Epithelial cell of proximal tubule (primary cell): ENCODE measurements at regions not wholly inside any gene's neighbourhood (a gene's known extent, or its start where the extent isn't known, plus 50 kb on each side); places are given as distances from the start of the nearest gene placed in this dataset.

Experiments
- DNase-seq: peaks from one replicate; pipeline ENCODE4 v3.0.0-alpha.2; 2011; ENCODE audit warnings: low read depth
- H3K4me3 ChIP-seq: 2 replicates; pipeline ENCODE4 v1.5.1; 2011; ENCODE audit warnings: low read depth, mild to moderate bottlenecking, low read length
- TF ChIP-seq, protein P1 (sequence below): conservative IDR thresholded peaks from 2 replicates; pipeline ENCODE4 v1.5.1; 2012; ENCODE audit warnings: low read depth, mild to moderate bottlenecking, low read length

DNA sequence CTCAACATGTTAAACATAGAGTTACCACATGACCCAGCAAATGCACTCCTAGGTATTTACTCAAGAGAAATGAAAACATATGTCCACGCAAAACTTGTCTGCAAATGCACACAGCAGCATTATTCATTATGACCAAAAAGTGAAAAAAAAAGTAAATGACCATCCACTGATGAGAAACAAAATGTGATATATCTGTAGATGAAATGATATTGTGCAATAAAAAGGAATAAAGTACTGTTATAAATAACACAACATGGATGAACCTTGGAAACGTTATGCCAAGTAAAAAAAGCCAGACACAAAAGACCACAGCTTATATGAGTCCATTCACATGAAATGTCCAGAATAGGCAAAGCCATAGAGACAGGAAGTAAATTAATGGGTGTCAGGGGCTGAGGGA, 61.4 kb upstream of the SKAP2 start:
- DNase-seq = no peak
- TF ChIP-seq, protein P1, sequence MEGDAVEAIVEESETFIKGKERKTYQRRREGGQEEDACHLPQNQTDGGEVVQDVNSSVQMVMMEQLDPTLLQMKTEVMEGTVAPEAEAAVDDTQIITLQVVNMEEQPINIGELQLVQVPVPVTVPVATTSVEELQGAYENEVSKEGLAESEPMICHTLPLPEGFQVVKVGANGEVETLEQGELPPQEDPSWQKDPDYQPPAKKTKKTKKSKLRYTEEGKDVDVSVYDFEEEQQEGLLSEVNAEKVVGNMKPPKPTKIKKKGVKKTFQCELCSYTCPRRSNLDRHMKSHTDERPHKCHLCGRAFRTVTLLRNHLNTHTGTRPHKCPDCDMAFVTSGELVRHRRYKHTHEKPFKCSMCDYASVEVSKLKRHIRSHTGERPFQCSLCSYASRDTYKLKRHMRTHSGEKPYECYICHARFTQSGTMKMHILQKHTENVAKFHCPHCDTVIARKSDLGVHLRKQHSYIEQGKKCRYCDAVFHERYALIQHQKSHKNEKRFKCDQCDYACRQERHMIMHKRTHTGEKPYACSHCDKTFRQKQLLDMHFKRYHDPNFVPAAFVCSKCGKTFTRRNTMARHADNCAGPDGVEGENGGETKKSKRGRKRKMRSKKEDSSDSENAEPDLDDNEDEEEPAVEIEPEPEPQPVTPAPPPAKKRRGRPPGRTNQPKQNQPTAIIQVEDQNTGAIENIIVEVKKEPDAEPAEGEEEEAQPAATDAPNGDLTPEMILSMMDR = no peak
- H3K4me3 ChIP-seq = no peak overlapping the region

DNA sequence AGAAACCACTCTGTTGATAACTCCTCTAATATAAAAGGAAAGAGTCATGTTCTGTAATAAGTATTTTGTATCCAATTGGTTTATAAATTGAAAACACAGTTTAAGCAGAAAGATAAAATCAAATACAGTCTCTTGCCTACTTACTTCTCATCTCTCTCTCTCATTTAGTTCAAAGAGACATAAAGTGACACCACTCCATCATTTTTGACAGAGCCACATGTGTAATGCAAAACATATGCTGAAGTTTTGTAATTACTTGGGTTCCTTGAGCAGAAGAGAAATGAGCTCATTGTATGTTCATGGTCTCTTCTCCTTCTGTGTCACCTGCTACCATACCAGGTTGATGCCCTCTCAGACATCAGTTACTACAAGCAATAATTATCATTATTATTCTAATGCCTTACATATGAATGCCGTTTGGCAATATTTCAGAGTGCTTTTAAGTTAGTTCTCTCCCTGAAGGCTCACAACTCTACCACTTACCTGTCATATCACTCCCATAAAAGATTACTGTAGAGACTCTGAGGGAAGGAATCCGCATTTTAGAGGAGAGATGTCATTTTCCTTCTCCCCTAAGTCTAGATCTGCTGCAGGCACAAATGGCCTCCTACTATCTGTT, 59.9 kb upstream of the SKAP2 start:
- no peak for DNase-seq
- H3K4me3 ChIP-seq = no peak overlapping the region
- TF ChIP-seq, protein P1 = no peak

DNA sequence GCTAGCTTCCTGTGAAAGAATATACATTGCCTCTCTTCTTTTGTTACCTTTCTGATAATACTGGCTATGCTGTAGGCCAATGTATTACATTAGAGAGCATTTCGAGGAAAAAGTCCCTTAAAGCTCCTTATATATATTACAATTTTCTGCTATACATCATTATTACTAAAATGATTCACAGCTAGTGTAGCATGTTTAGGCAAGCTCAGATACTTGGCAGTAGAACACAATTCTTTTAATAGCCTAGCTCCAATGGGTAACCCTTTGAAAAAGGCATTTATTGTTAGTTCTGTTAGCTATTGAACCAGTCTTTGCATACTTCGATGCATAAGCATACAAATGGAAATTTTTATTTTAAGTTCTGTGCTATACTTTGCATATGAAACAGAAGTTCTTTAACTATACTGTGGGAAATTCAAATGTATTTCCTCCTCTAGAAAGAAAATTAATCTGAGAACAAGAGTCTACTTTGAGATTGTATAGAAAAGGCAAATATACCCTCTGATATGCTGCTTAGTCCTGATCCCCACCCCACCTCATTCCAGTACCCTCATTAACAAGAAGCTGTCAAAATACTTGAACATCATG, 55.6 kb upstream of the SKAP2 start:
- TF ChIP-seq, protein P1 = no peak
- no peak for DNase-seq
- H3K4me3 ChIP-seq = no peak overlapping the region

DNA sequence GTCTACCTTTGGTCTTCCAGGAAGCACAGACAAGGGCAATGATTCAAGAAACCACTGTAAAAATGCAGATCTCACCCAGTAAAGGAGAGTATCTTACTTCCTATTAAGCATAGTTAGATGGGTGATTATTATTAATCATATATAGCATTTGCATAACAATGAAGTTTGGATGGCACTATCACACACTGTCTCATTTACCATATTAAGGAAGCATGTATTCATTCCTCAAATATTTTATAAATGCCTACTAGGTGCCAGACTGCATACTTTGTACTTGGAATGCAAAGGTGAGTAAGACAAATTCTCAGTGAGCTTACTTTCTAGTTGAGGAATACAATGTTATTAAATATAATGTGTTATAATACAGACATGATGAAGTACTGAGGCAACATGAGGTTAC, 53.9 kb upstream of the SKAP2 start:
- TF ChIP-seq, protein P1 = no peak
- H3K4me3 ChIP-seq = no peak overlapping the region
- DNase-seq = no peak

DNA sequence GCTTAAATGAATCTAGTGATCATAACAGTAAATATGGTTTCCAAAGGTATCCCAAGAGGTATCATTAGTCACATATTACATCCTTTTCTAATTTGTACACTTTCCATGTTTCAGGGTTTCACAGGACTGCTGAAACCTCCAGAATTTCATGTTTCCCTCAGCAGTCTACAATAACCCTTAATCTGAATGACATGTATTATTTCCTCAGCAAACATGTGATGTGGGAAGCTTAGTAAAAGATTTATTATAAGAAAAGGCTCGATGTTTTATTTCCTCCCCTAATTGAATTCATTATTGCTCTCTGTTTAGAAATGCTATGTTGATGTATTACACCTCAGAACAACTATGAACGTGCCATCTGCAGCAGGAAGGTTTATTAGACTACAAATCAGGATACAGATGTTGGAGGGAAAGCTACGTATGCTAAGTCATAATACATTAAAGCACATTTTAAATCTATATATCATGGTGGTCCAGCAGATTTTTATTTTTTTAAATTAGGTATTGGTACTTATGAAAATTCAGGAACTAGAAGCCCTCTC, 52.5 kb upstream of the SKAP2 start:
- no peak for DNase-seq
- TF ChIP-seq, protein P1 = no peak
- H3K4me3 ChIP-seq = no peak overlapping the region

DNA sequence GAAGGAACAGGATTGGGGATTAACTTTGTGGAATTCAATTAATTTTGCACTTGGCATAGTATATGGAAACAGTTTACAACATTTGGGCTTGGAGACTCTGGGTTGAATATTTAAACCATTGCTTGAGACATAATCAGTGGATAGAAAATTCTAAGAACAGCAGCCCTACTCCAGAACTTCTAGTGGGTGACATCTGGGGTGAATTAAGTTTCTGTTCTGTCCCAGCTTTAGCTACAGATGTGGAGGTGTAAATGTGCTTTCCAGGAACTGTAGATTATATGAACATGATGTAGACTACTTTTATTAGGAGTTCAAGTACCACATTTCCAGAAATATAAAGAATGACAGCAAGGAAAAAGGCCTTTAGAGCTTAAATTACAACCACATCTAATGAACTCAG, 51.9 kb upstream of the SKAP2 start:
- TF ChIP-seq, protein P1 = no peak
- no peak overlapping the region for H3K4me3 ChIP-seq
- no peak for DNase-seq
